GM12878 (cell line): ENCODE measurements at regions not wholly inside any gene's neighbourhood (a gene's known extent, or its start where the extent isn't known, plus 50 kb on each side); places are given as distances from the start of the nearest gene placed in this dataset.

Experiments
- BRCA1 ChIP-seq: IDR thresholded peaks from 2 replicates; pipeline ENCODE4 v1.6.1; 2011; ENCODE audit warnings: low read depth, low read length, improper control_type of control experiment
- MTA3 ChIP-seq: IDR thresholded peaks from 2 replicates; pipeline ENCODE4 v1.6.1; 2012; ENCODE audit warnings: low read length, inconsistent platforms, borderline replicate concordance
- PML ChIP-seq: IDR thresholded peaks from 2 replicates; pipeline ENCODE4 v1.6.1; 2012; ENCODE audit warnings: low read length, inconsistent platforms
- POLR2AphosphoS5 ChIP-seq: IDR thresholded peaks from 2 replicates; pipeline ENCODE4 v1.6.1; 2011; ENCODE audit warnings: mild to moderate bottlenecking, low read length, inconsistent platforms
- SMAD1 ChIP-seq: fragments of 450-650 bp; IDR thresholded peaks from 2 replicates; pipeline ENCODE4 v1.6.1; 2018; ENCODE audit warnings: mild to moderate bottlenecking, low read depth; ENCODE audit not compliant: partially characterized antibody
- TARDBP ChIP-seq: IDR thresholded peaks from 2 replicates; pipeline ENCODE4 v1.6.1; 2016; ENCODE audit warnings: borderline replicate concordance
- TF ChIP-seq, protein P1 (sequence below), 3 experiments: IDR thresholded peaks in 2 of 3; conservative IDR thresholded peaks in 1 of 3; 2 replicates each; pipeline ENCODE4 v1.5.1; 2011; ENCODE audit warnings: low read depth in 3 of 3, low read length in 3 of 3, mild to moderate bottlenecking in 3 of 3, control low read depth in 2 of 3, moderate library complexity in 2 of 3, inconsistent platforms in 1 of 3, mixed read lengths in 1 of 3; ENCODE audit not compliant: control insufficient read depth in 2 of 3, insufficient read depth in 1 of 3; ENCODE audit errors: extremely low read depth in 1 of 3
- TF ChIP-seq, protein P2 (sequence below): IDR thresholded peaks from 2 replicates; pipeline ENCODE4 v1.6.1; 2011; ENCODE audit warnings: borderline replicate concordance, low read depth, mild to moderate bottlenecking, moderate library complexity, mixed read lengths, low read length; ENCODE audit not compliant: insufficient read depth; ENCODE audit errors: extremely low read length

DNA sequence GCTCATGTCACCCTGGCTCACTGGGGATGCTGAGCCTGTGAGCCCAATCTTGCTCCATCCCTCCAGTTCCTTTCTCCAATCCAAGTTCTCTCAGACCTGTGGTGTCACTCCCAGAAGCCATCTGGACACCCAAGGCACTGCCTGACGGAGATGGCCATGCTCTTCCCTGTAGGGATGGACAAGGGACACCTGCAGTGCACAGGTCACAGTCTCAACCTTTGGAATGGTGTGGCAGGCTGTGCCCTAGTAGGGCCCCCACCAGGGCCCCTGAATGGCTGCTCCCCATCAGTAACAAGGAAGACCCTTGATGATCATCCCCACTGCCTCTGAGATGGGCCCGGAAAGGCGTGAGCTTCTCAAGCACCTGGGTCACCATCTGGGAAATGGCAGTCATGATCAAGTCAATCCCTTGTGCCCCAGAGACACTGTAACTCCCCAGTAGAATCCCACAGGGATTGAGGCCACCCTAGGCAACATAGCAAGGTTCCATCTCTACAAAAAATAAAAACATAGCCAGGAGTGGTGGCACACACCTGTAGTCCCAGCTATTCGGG lies 822.5 kb downstream of the KCNJ18 start:
- no peak for TF ChIP-seq BRCA1
- no peak for TF ChIP-seq SMAD1
- TF ChIP-seq, protein P1, sequence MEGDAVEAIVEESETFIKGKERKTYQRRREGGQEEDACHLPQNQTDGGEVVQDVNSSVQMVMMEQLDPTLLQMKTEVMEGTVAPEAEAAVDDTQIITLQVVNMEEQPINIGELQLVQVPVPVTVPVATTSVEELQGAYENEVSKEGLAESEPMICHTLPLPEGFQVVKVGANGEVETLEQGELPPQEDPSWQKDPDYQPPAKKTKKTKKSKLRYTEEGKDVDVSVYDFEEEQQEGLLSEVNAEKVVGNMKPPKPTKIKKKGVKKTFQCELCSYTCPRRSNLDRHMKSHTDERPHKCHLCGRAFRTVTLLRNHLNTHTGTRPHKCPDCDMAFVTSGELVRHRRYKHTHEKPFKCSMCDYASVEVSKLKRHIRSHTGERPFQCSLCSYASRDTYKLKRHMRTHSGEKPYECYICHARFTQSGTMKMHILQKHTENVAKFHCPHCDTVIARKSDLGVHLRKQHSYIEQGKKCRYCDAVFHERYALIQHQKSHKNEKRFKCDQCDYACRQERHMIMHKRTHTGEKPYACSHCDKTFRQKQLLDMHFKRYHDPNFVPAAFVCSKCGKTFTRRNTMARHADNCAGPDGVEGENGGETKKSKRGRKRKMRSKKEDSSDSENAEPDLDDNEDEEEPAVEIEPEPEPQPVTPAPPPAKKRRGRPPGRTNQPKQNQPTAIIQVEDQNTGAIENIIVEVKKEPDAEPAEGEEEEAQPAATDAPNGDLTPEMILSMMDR (IDR thresholded peaks at IDR 0.05 in 2 of 3, conservative IDR thresholded peaks at IDR 0.05 in 1 of 3; ENCODE audit: control insufficient read depth in 2 of 3, extremely low read depth in 1 of 3, insufficient read depth in 1 of 3, low read depth in 3 of 3, low read length in 3 of 3) = no peak
- TF ChIP-seq POLR2AphosphoS5 = no peak
- TF ChIP-seq PML = no peak
- no peak for TF ChIP-seq MTA3
- TF ChIP-seq TARDBP = no peak
- TF ChIP-seq, protein P2, sequence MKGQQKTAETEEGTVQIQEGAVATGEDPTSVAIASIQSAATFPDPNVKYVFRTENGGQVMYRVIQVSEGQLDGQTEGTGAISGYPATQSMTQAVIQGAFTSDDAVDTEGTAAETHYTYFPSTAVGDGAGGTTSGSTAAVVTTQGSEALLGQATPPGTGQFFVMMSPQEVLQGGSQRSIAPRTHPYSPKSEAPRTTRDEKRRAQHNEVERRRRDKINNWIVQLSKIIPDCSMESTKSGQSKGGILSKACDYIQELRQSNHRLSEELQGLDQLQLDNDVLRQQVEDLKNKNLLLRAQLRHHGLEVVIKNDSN = no peak
